Esophagus squamous epithelium (tissue), 5 donors: ENCODE measurements at regions not wholly inside any gene's neighbourhood (a gene's known extent, or its start where the extent isn't known, plus 50 kb on each side); places are given as distances from the start of the nearest gene placed in this dataset.
"Not testable (repeated sequence)": the region's sequence is repeated elsewhere in the genome, so short reads cannot be mapped to it uniquely, and the experiment has no call there.

Experiments
- DNase-seq: peaks from one replicate; lab custom pipeline; 2025; lab: John Stamatoyannopoulos, UW
- H3K27ac ChIP-seq, 4 donors: fragments of 200-600 bp; sonication (generic); one replicate each; pipeline ENCODE4 v1.5.1; 2016 to 2019; ENCODE audit warnings: mild to moderate bottlenecking in 1 of 4
- H3K27me3 ChIP-seq, 4 donors: fragments of 200-600 bp; sonication (generic); 1 replicate in 3 of 4; 2 replicates in 1 of 4; pipeline versions ENCODE4 v1.5.1 to v1.6.0; 2017 to 2021; ENCODE audit warnings: antibody characterized with exemption in 1 of 4
- H3K36me3 ChIP-seq, 3 donors: fragments of 200-600 bp; sonication (generic); one replicate each; pipeline ENCODE4 v1.5.1; 2016 to 2019
- H3K4me1 ChIP-seq, 3 donors: fragments of 200-600 bp; sonication (generic); one replicate each; pipeline ENCODE4 v1.5.1; 2017 to 2019
- H3K4me3 ChIP-seq, 4 donors: fragments of 200-600 bp; sonication (generic); 1 replicate in 3 of 4; 2 replicates in 1 of 4; pipeline ENCODE4 v1.5.1; 2016 to 2019; ENCODE audit warnings: mild to moderate bottlenecking in 2 of 4, moderate library complexity in 1 of 4
- H3K9me3 ChIP-seq, 3 donors: fragments of 200-600 bp; sonication (generic); one replicate each; pipeline ENCODE4 v1.5.1; 2016 to 2019
- CTCF ChIP-seq, 6 experiments: fragments of 450-650 bp in 4 of 6; fragments of 200-600 bp in 2 of 6; sonication (generic) in 2 of 6; IDR thresholded peaks; one replicate each; pipeline ENCODE4 v1.5.1; 2016 to 2019; ENCODE audit warnings: antibody characterized with exemption in 6 of 6, mild to moderate bottlenecking in 4 of 6, moderate library complexity in 4 of 6
- POLR2A ChIP-seq, 4 donors: fragments of 450-650 bp; IDR thresholded peaks; one replicate each; pipeline ENCODE4 v1.6.1; 2017; ENCODE audit warnings: antibody characterized with exemption in 4 of 4, mild to moderate bottlenecking in 4 of 4, moderate library complexity in 3 of 4
- WGBS, 2 donors: methylation state at CpG; one replicate each; pipeline ENCODE4 v1.1.5; 2018; 5-methylcytosine and 5-hydroxymethylcytosine counted together
- intact Hi-C: fragments of 100-400 bp; cut with DNase I; formaldehyde crosslinking; loops from one replicate; pipeline ENCODE4 v1.15.0; 2022
- donor health status: DM: yes; HTN: yes; CAD: no.

GRCh38 chr6:169085466-169085865 is 168.2 kb downstream of the THBS2 start:
- Histone ChIP-seq H3K27me3 (no peaks in the 10 kb centered on the region), H3K36me3 (no peaks in the 10 kb centered on the region), H3K9me3 (peaks cover 0 to 12% (median 9%) of the 10 kb centered on the region in 3 donors), H3K27ac (no peak overlapping the region), H3K4me1 (no peaks in the 10 kb centered on the region), H3K4me3 (no peak overlapping the region)
- intact Hi-C loops, result no loop called here
- no peak for DNase-seq
- 67 to 79% methylated on average over 6 of the region's 6 CpGs for WGBS, 2 donors
- no peak for TF ChIP-seq POLR2A (IDR thresholded peaks at IDR 0.05)
- TF ChIP-seq CTCF (IDR thresholded peaks at IDR 0.05), result no peak

- H3K27ac ChIP-seq, DNase-seq, H3K36me3 ChIP-seq, intact Hi-C loops, H3K27me3 ChIP-seq, H3K9me3 ChIP-seq, H3K4me1 ChIP-seq, H3K4me3 ChIP-seq: not testable (repeated sequence)
- 87 to 90% methylated on average over 12 to 13 of the region's 13 CpGs for WGBS, 2 donors
These were observed 169.1 kb downstream of the THBS2 start for GRCh38 chr6:169084557-169084956.

GRCh38 chr6:169084067-169084466 is 169.6 kb downstream of the THBS2 start:
- intact Hi-C loops, result no loop called here
- Histone ChIP-seq H3K9me3 (no peaks in the 10 kb centered on the region), H3K27ac (no peak overlapping the region), H3K36me3 (no peaks in the 10 kb centered on the region), H3K4me3 (no peak overlapping the region), H3K27me3 (no peaks in the 10 kb centered on the region), H3K4me1 (no peaks in the 10 kb centered on the region)
- no peak for DNase-seq
- WGBS, 2 donors, result 94 to 98% methylated on average over 5 to 8 of the region's 10 CpGs
- no peak for TF ChIP-seq POLR2A (IDR thresholded peaks at IDR 0.05)
- no peak for TF ChIP-seq CTCF (IDR thresholded peaks at IDR 0.05)

- no peak for DNase-seq
- Histone ChIP-seq H3K36me3 (no peaks in the 10 kb centered on the region), H3K27ac (no peak overlapping the region), H3K27me3 (no peaks in the 10 kb centered on the region), H3K9me3 (no peaks in the 10 kb centered on the region), H3K4me1 (no peaks in the 10 kb centered on the region), H3K4me3 (no peak overlapping the region)
- WGBS, 2 donors, result 54 to 55% methylated on average over 3 of the region's 3 CpGs
- intact Hi-C loops, result no loop called here
- TF ChIP-seq POLR2A (IDR thresholded peaks at IDR 0.05), result no peak
- no peak for TF ChIP-seq CTCF (IDR thresholded peaks at IDR 0.05)
These were observed 170.2 kb downstream of the THBS2 start for GRCh38 chr6:169083508-169083874.

- 83 to 100% methylated on average over 3 to 6 of the region's 7 CpGs for WGBS, 2 donors
- Histone ChIP-seq H3K9me3 (no peaks in the 10 kb centered on the region), H3K4me1 (no peaks in the 10 kb centered on the region), H3K27ac (no peak overlapping the region), H3K27me3 (no peaks in the 10 kb centered on the region), H3K36me3 (no peaks in the 10 kb centered on the region), H3K4me3 (no peak overlapping the region)
- intact Hi-C loops, result no loop called here
- no peak for DNase-seq
- TF ChIP-seq POLR2A (IDR thresholded peaks at IDR 0.05) (no peak), CTCF (IDR thresholded peaks at IDR 0.05) (no peak)
These were observed 170.7 kb downstream of the THBS2 start for GRCh38 chr6:169082817-169083507.

- 83 to 85% methylated on average over 5 of the region's 5 CpGs for WGBS, 2 donors
- Histone ChIP-seq H3K27me3 (no peaks in the 10 kb centered on the region), H3K9me3 (no peaks in the 10 kb centered on the region), H3K4me1 (no peaks in the 10 kb centered on the region), H3K36me3 (no peaks in the 10 kb centered on the region), H3K27ac (no peak overlapping the region), H3K4me3 (no peak overlapping the region)
- TF ChIP-seq CTCF (IDR thresholded peaks at IDR 0.05), result no peak
- TF ChIP-seq POLR2A (IDR thresholded peaks at IDR 0.05), result no peak
- DNase-seq, result no peak
- intact Hi-C loops, result no loop called here
These were observed 171.6 kb downstream of the THBS2 start for GRCh38 chr6:169082093-169082492.
